HUES6 (cell line): ENCODE measurements at regions not wholly inside any gene's neighbourhood (a gene's known extent, or its start where the extent isn't known, plus 50 kb on each side); places are given as distances from the start of the nearest gene placed in this dataset.

ENCODE experiments used
- H3K27ac ChIP-seq: 2 replicates; pipeline ENCODE4 v1.7.0; 2013; ENCODE audit warnings: low read depth, mild to moderate bottlenecking, low read length, inconsistent platforms
- H3K27me3 ChIP-seq: 2 replicates; pipeline ENCODE4 v1.6.1; 2013; ENCODE audit warnings: low read length; ENCODE audit not compliant: control insufficient read depth, insufficient read depth
- H3K36me3 ChIP-seq: 2 replicates; pipeline ENCODE4 v1.6.1; 2013; ENCODE audit warnings: low read length; ENCODE audit not compliant: control insufficient read depth, insufficient read depth
- H3K4me1 ChIP-seq: 2 replicates; pipeline ENCODE4 v1.6.1; 2013; ENCODE audit warnings: low read length; ENCODE audit not compliant: control insufficient read depth, insufficient read depth
- H3K4me3 ChIP-seq: 2 replicates; pipeline ENCODE4 v1.5.1; 2013; ENCODE audit warnings: low read depth, low read length
- H3K9ac ChIP-seq: one replicate; pipeline ENCODE4 v1.6.1; 2013; ENCODE audit warnings: mild to moderate bottlenecking, low read length
- H3K9me3 ChIP-seq: 2 replicates; pipeline ENCODE4 v1.6.1; 2013; ENCODE audit warnings: low read depth, low read length; ENCODE audit not compliant: control insufficient read depth, insufficient read depth

GRCh38 chr2:225117051-225117716 is 74.9 kb upstream of the DOCK10 start:
- Histone ChIP-seq H3K36me3 (no peaks in the 10 kb centered on the region), H3K9ac (no peak overlapping the region), H3K4me1 (peaks cover 13% of the 10 kb centered on the region), H3K27me3 (no peaks in the 10 kb centered on the region), H3K4me3 (no peak overlapping the region), H3K27ac (no peak overlapping the region), H3K9me3 (no peaks in the 10 kb centered on the region)

GRCh38 chr2:225114786-225115323 is 72.6 kb upstream of the DOCK10 start:
- Histone ChIP-seq H3K4me1 (0 out of 2 replicates have a peak, but pooled peaks cover 5% of the 10 kb centered on the region), H3K9me3 (no peaks in the 10 kb centered on the region), H3K4me3 (no peak overlapping the region), H3K27ac (no peak overlapping the region), H3K27me3 (no peaks in the 10 kb centered on the region), H3K9ac (no peak overlapping the region), H3K36me3 (no peaks in the 10 kb centered on the region)

GRCh38 chr2:225113371-225114015 is 71.2 kb upstream of the DOCK10 start:
- H3K36me3 ChIP-seq = no peaks in the 10 kb centered on the region
- H3K9me3 ChIP-seq = no peaks in the 10 kb centered on the region
- no peak overlapping the region for H3K4me3 ChIP-seq
- H3K9ac ChIP-seq = no peak overlapping the region
- H3K27me3 ChIP-seq = no peaks in the 10 kb centered on the region
- no peaks in the 10 kb centered on the region for H3K4me1 ChIP-seq
- no peak overlapping the region for H3K27ac ChIP-seq

- H3K27me3 ChIP-seq = no peaks in the 10 kb centered on the region
- no peak overlapping the region for H3K9ac ChIP-seq
Observed at GRCh38 chr2:225112362-225113126, 70.3 kb upstream of the DOCK10 start.

GRCh38 chr2:225108805-225109204 is 66.5 kb upstream of the DOCK10 start:
- H3K27me3 ChIP-seq = no peaks in the 10 kb centered on the region
- no peak overlapping the region for H3K4me3 ChIP-seq
- H3K9ac ChIP-seq = no peak overlapping the region
- H3K27ac ChIP-seq = no peak overlapping the region
- no peaks in the 10 kb centered on the region for H3K36me3 ChIP-seq
- no peaks in the 10 kb centered on the region for H3K4me1 ChIP-seq
- H3K9me3 ChIP-seq = no peaks in the 10 kb centered on the region

More at GRCh38 chr2:225112362-225113126, 70.3 kb upstream of the DOCK10 start:
- Histone ChIP-seq H3K9me3 (no peaks in the 10 kb centered on the region), H3K4me1 (no peaks in the 10 kb centered on the region), H3K4me3 (no peak overlapping the region), H3K36me3 (no peaks in the 10 kb centered on the region), H3K27ac (no peak overlapping the region)

GRCh38 chr2:225104971-225105370 is 62.7 kb upstream of the DOCK10 start:
- Histone ChIP-seq H3K4me3 (no peak overlapping the region), H3K36me3 (no peaks in the 10 kb centered on the region), H3K4me1 (peaks cover 9% of the 10 kb centered on the region; the same call in 1 of the 2 replicates), H3K9me3 (no peaks in the 10 kb centered on the region), H3K9ac (no peak overlapping the region), H3K27me3 (no peaks in the 10 kb centered on the region), H3K27ac (no peak overlapping the region)

- no peaks in the 10 kb centered on the region for H3K27me3 ChIP-seq
- H3K27ac ChIP-seq = no peak overlapping the region
- no peaks in the 10 kb centered on the region for H3K36me3 ChIP-seq
- no peaks in the 10 kb centered on the region for H3K9me3 ChIP-seq
- H3K9ac ChIP-seq = no peak overlapping the region
- peaks cover 9% of the 10 kb centered on the region; the same call in 1 of the 2 replicates for H3K4me1 ChIP-seq
- no peak overlapping the region for H3K4me3 ChIP-seq
Observed at GRCh38 chr2:225104321-225104720, 62.1 kb upstream of the DOCK10 start.

- no peaks in the 10 kb centered on the region for H3K27me3 ChIP-seq
- no peaks in the 10 kb centered on the region for H3K36me3 ChIP-seq
- no peaks in the 10 kb centered on the region for H3K9me3 ChIP-seq
- no peak overlapping the region for H3K9ac ChIP-seq
- H3K27ac ChIP-seq = no peak overlapping the region
- peaks cover 9% of the 10 kb centered on the region; the same call in 1 of the 2 replicates for H3K4me1 ChIP-seq
- H3K4me3 ChIP-seq = no peak overlapping the region
Observed at GRCh38 chr2:225103737-225104141, 61.5 kb upstream of the DOCK10 start.

- Histone ChIP-seq H3K9me3 (no peaks in the 10 kb centered on the region), H3K4me3 (no peak overlapping the region), H3K27me3 (no peaks in the 10 kb centered on the region), H3K27ac (no peak overlapping the region), H3K9ac (no peak overlapping the region), H3K36me3 (no peaks in the 10 kb centered on the region), H3K4me1 (peaks cover 9% of the 10 kb centered on the region; the same call in 1 of the 2 replicates)
Observed at GRCh38 chr2:225100856-225101294, 58.6 kb upstream of the DOCK10 start.

GRCh38 chr2:225100269-225100668 is 58.0 kb upstream of the DOCK10 start:
- Histone ChIP-seq H3K27me3 (no peaks in the 10 kb centered on the region), H3K9ac (no peak overlapping the region), H3K4me3 (no peak overlapping the region), H3K9me3 (no peaks in the 10 kb centered on the region), H3K4me1 (peaks cover 9% of the 10 kb centered on the region; the same call in 1 of the 2 replicates), H3K27ac (no peak overlapping the region), H3K36me3 (no peaks in the 10 kb centered on the region)
